Activated CD4-positive, alpha-beta memory T cell treated with anti-CD3 and anti-CD28 coated beads, Interleukin-2, amount 10 ng/mL, durations not matched to agents 7 days and 5 days (primary cell): ENCODE measurements at regions not wholly inside any gene's neighbourhood (a gene's known extent, or its start where the extent isn't known, plus 50 kb on each side); places are given as distances from the start of the nearest gene placed in this dataset.
"Not testable (repeated sequence)": the region's sequence is repeated elsewhere in the genome, so short reads cannot be mapped to it uniquely, and the experiment has no call there.

Experiments used
- CTCF ChIA-PET: fragments of 350-600 bp; sonication (Branson Sonifier 250); formaldehyde crosslinking; loops from one replicate; lab custom pipeline; 2021; ENCODE audit warnings: antibody characterized with exemption, inconsistent platforms; lab: Charles Lee
- POLR2A ChIA-PET: fragments of 350-600 bp; sonication (Branson Sonifier 250); formaldehyde crosslinking; loops from one replicate; lab custom pipeline; 2021; ENCODE audit warnings: antibody characterized with exemption; lab: Charles Lee
- DNase-seq: peaks from one replicate; pipeline ENCODE4 v3.0.0-alpha.2; 2020
- H3K27ac Mint-ChIP-seq: one replicate; pipeline ENCODE4 v1.8.0; 2021; ENCODE audit warnings: mild to moderate bottlenecking, mixed read lengths
- H3K27me3 Mint-ChIP-seq: one replicate; pipeline ENCODE4 v1.8.0; 2021; ENCODE audit warnings: mixed read lengths
- H3K36me3 Mint-ChIP-seq: one replicate; pipeline ENCODE4 v1.8.0; 2021; ENCODE audit warnings: low read depth, mixed read lengths
- H3K4me1 Mint-ChIP-seq: one replicate; pipeline ENCODE4 v1.8.0; 2021; ENCODE audit warnings: mixed read lengths
- H3K4me3 Mint-ChIP-seq: one replicate; pipeline ENCODE4 v1.8.0; 2021; ENCODE audit warnings: mild to moderate bottlenecking, mixed read lengths
- H3K9me3 Mint-ChIP-seq: one replicate; pipeline ENCODE4 v1.8.0; 2021; ENCODE audit warnings: mixed read lengths

- H3K27ac Mint-ChIP-seq: no peak overlapping the region
- H3K9me3 Mint-ChIP-seq: peaks cover 4% of the 10 kb centered on the region
- no peaks in the 10 kb centered on the region for H3K36me3 Mint-ChIP-seq
- POLR2A ChIA-PET: no interaction called here
- CTCF ChIA-PET: interaction anchor here (1.0 kb wide), 1 partner anchor 9 kb away, joined by 3 read pairs; no protein-coding TSS in a partner anchor
- peaks cover 10% of the 10 kb centered on the region for H3K4me1 Mint-ChIP-seq
- no peaks in the 10 kb centered on the region for H3K27me3 Mint-ChIP-seq
- no peak for DNase-seq
- H3K4me3 Mint-ChIP-seq: no peak overlapping the region
These were observed 110.1 kb upstream of the BTG1 start for GRCh38 chr12:92255741-92256140.

- ChIA-PET POLR2A (no interaction called here), CTCF (no interaction called here)
- Mint-ChIP-seq H3K27ac (no peak overlapping the region), H3K36me3 (no peaks in the 10 kb centered on the region), H3K27me3 (no peaks in the 10 kb centered on the region), H3K4me1 (no peaks in the 10 kb centered on the region), H3K9me3 (peaks cover 4% of the 10 kb centered on the region), H3K4me3 (no peak overlapping the region)
- DNase-seq: no peak
These were observed 107.7 kb upstream of the BTG1 start for GRCh38 chr12:92253301-92253700.

GRCh38 chr12:92248977-92249376 is 103.3 kb upstream of the BTG1 start:
- Mint-ChIP-seq H3K36me3 (no peaks in the 10 kb centered on the region), H3K4me3 (no peak overlapping the region), H3K9me3 (peaks cover 2% of the 10 kb centered on the region), H3K4me1 (no peaks in the 10 kb centered on the region), H3K27ac (no peak overlapping the region), H3K27me3 (no peaks in the 10 kb centered on the region)
- ChIA-PET POLR2A (no interaction called here), CTCF (no interaction called here)
- DNase-seq: no peak

GRCh38 chr12:92244036-92244435 is 98.4 kb upstream of the BTG1 start:
- Mint-ChIP-seq H3K27ac (no peak overlapping the region), H3K36me3 (no peaks in the 10 kb centered on the region), H3K27me3 (no peaks in the 10 kb centered on the region), H3K4me1 (no peaks in the 10 kb centered on the region), H3K9me3 (no peaks in the 10 kb centered on the region), H3K4me3 (no peak overlapping the region)
- DNase-seq: no peak
- ChIA-PET CTCF (interaction anchor here (1.2 kb wide), 1 partner anchor 861 kb away, joined by 3 read pairs; no protein-coding TSS in a partner anchor), POLR2A (interaction anchor here (1.2 kb wide), 1 partner anchor 98 kb away, joined by 3 read pairs; the partner anchor contains the start of gene BTG1)

GRCh38 chr12:92242907-92243306 is 97.3 kb upstream of the BTG1 start:
- Mint-ChIP-seq H3K4me3 (no peak overlapping the region), H3K27me3 (no peaks in the 10 kb centered on the region), H3K9me3 (no peaks in the 10 kb centered on the region), H3K36me3 (no peaks in the 10 kb centered on the region), H3K27ac (no peak overlapping the region), H3K4me1 (no peaks in the 10 kb centered on the region)
- DNase-seq: no peak
- POLR2A ChIA-PET: no interaction called here
- CTCF ChIA-PET: interaction anchor here (1.2 kb wide), 1 partner anchor 860 kb away, joined by 3 read pairs; no protein-coding TSS in a partner anchor

GRCh38 chr12:92237762-92238523 is 92.3 kb upstream of the BTG1 start:
- CTCF ChIA-PET: no interaction called here
- POLR2A ChIA-PET: no interaction called here
- Mint-ChIP-seq H3K9me3 (no peaks in the 10 kb centered on the region), H3K4me3 (no peak overlapping the region), H3K36me3 (no peaks in the 10 kb centered on the region), H3K27me3 (no peaks in the 10 kb centered on the region), H3K4me1 (no peaks in the 10 kb centered on the region), H3K27ac (no peak overlapping the region)
- no peak for DNase-seq

- CTCF ChIA-PET: no interaction called here
- Mint-ChIP-seq H3K4me3 (no peak overlapping the region), H3K27me3 (no peaks in the 10 kb centered on the region), H3K9me3 (no peaks in the 10 kb centered on the region), H3K4me1 (no peaks in the 10 kb centered on the region), H3K27ac (no peak overlapping the region), H3K36me3 (no peaks in the 10 kb centered on the region)
- no peak for DNase-seq
- POLR2A ChIA-PET: no interaction called here
These were observed 91.6 kb upstream of the BTG1 start for GRCh38 chr12:92237262-92237661.

- Mint-ChIP-seq H3K36me3 (no peaks in the 10 kb centered on the region), H3K4me3 (no peak overlapping the region), H3K27ac (no peak overlapping the region), H3K27me3 (no peaks in the 10 kb centered on the region), H3K4me1 (no peaks in the 10 kb centered on the region), H3K9me3 (no peaks in the 10 kb centered on the region)
- ChIA-PET CTCF (no interaction called here), POLR2A (no interaction called here)
- no peak for DNase-seq
These were observed 90.2 kb upstream of the BTG1 start for GRCh38 chr12:92235703-92236472.

GRCh38 chr12:92234533-92234932 is 88.9 kb upstream of the BTG1 start:
- no peaks in the 10 kb centered on the region for H3K36me3 Mint-ChIP-seq
- H3K27ac Mint-ChIP-seq: no peak overlapping the region
- CTCF ChIA-PET: no interaction called here
- no peak for DNase-seq
- H3K4me1 Mint-ChIP-seq: no peaks in the 10 kb centered on the region
- POLR2A ChIA-PET: no interaction called here
- no peaks in the 10 kb centered on the region for H3K27me3 Mint-ChIP-seq
- H3K4me3 Mint-ChIP-seq: no peak overlapping the region
- no peaks in the 10 kb centered on the region for H3K9me3 Mint-ChIP-seq

GRCh38 chr12:92233346-92234015 is 87.8 kb upstream of the BTG1 start:
- Mint-ChIP-seq H3K9me3 (no peaks in the 10 kb centered on the region), H3K4me1 (no peaks in the 10 kb centered on the region), H3K27ac (no peak overlapping the region), H3K4me3 (no peak overlapping the region), H3K27me3 (no peaks in the 10 kb centered on the region), H3K36me3 (no peaks in the 10 kb centered on the region)
- POLR2A ChIA-PET: no interaction called here
- CTCF ChIA-PET: no interaction called here
- DNase-seq: no peak

GRCh38 chr12:92232371-92232932 is 86.8 kb upstream of the BTG1 start:
- POLR2A ChIA-PET, CTCF ChIA-PET: not testable (repeated sequence)

GRCh38 chr12:92231945-92232344 is 86.3 kb upstream of the BTG1 start:
- H3K27me3 Mint-ChIP-seq, H3K4me3 Mint-ChIP-seq, POLR2A ChIA-PET, H3K9me3 Mint-ChIP-seq, DNase-seq, H3K36me3 Mint-ChIP-seq, H3K27ac Mint-ChIP-seq, CTCF ChIA-PET, H3K4me1 Mint-ChIP-seq: not testable (repeated sequence)

More at GRCh38 chr12:92232371-92232932, 86.8 kb upstream of the BTG1 start:
- H3K36me3 Mint-ChIP-seq, H3K4me3 Mint-ChIP-seq, H3K27ac Mint-ChIP-seq, H3K4me1 Mint-ChIP-seq, DNase-seq, H3K9me3 Mint-ChIP-seq, H3K27me3 Mint-ChIP-seq: not testable (repeated sequence)

- CTCF ChIA-PET, H3K4me1 Mint-ChIP-seq, POLR2A ChIA-PET, H3K27me3 Mint-ChIP-seq, H3K4me3 Mint-ChIP-seq, H3K36me3 Mint-ChIP-seq, DNase-seq, H3K27ac Mint-ChIP-seq, H3K9me3 Mint-ChIP-seq: not testable (repeated sequence)
These were observed 85.9 kb upstream of the BTG1 start for GRCh38 chr12:92231532-92231931.
